NCI-H2107 treated with DMSO at 0.1 percent for 48 hours (cell line): ENCODE measurements at regions not wholly inside any gene's neighbourhood (a gene's known extent, or its start where the extent isn't known, plus 50 kb on each side); places are given as distances from the start of the nearest gene placed in this dataset.
"Not testable (repeated sequence)": the region's sequence is repeated elsewhere in the genome, so short reads cannot be mapped to it uniquely, and the experiment has no call there.

ENCODE experiments used
- DNase-seq: peaks from one replicate; lab custom pipeline; 2025; ENCODE audit not compliant: unreplicated experiment; lab: John Stamatoyannopoulos, UW

DNA sequence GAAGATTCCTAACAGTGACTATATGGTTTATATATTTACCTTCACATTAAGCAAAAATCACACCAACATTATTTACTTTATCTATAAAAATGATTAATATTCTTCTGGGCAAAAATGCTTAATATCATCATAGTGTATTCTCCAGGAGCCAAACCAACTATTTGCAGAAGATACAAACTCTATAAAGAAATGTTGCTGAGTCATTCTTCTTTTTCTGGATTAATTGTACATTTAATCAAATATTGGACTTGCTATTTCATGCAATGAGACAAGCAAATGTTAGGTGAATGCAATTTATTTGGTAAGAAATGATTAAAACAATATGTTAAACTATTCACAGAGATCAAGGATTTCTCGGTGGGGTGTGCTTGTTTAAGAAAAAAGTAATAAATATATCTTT lies 1075.8 kb downstream of the PCDH9 start:
- DNase-seq, result no peak

- no peak for DNase-seq
Measured at GRCh38 chr13:66152596-66152995, 1077.5 kb downstream of the PCDH9 start.

DNA sequence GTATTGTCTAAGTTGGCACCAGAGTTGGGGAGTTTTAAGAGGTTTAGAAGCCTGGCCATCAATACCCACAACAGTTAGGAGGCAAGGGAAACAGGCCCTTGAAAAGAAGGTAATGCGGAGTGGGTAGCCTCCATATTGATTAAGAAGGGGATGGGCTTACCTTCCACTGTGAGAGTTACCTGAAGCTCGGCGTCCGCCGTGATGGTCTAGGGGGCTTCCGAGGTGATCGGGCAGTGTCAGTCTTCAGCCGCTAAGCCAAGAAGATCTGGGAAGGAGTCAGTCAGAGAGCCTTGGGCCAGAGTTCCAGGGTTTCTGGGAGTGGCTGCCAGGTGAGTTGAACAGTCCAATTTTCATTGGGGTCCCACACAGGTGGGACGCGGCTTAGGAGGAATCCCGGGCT lies 1085.8 kb downstream of the PCDH9 start:
- DNase-seq, result not testable (repeated sequence)

DNA sequence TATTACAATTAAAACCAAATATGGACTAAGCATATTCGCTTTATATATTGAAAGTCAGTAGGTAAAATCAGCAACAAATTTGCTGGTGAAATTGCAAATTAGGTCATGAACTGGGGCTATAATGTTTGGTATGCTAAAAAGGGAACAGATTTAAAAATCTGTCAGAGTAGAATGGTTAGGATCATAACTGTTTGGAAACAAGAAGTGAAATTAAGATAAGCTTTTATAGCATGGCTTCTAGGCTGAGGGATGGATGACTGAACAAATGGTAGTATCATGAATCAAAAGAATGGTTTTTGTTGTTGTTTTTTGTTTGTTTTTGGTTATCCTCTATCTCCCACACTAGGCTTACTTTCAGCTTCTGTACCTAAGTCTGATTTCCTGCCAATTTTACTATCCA lies 1090.4 kb downstream of the PCDH9 start:
- DNase-seq, result no peak

GRCh38 chr13:66139250-66139649 lies 1090.9 kb downstream of the PCDH9 start:
- DNase-seq, result no peak

DNA sequence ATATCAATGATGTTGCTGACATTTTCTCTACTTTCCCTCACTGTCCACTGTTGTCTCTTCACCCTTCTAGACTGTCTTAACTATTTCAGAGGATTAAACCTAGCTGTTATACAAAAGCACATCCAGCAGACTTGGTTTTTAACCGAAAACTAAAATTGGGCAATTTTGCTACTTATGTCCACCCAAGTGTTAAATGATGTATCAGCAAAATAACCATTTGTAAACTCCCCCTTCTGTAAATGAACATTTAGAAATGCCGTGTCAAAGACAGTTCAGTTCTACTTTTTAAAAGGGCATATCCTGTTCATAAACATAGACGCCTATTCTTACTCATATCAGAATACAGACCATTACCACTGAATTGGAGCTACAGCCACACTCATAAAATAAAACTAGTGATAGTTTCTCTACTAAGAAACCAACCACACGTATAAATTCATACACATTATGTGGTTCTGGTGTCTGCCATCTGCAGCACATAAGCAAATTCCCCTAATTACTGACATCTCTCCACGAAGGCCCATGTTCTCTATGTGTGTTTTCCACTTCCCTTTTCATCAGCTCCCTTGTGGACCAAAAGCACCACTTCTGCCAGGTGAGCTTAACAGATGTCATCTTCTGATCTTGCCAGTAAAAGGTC lies 1091.8 kb downstream of the PCDH9 start:
- DNase-seq, result no peak

DNA sequence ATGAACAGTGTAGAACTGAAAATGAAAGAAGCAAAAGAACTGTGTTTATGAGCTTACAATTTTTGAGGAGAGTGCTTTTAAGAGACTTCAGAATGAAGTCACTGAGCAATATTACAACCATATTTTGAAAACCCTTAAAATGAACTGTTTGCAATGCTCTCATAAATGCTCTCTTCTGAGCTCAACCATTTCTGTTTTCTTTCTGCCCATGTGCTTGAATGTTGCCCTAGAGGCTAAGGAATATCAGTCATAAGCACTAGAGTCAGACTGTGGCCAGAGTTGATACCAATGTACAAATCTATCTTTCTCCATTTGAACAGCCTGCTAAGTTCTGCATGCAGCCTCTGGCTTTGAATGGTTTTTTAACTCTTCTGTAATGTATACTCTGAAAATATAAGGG lies 1092.8 kb downstream of the PCDH9 start:
- DNase-seq, result no peak

GRCh38 chr13:66128692-66129269 lies 1101.4 kb downstream of the PCDH9 start:
- no peak for DNase-seq

GRCh38 chr13:66128201-66128600 lies 1101.9 kb downstream of the PCDH9 start:
- DNase-seq, result no peak

GRCh38 chr13:66117563-66117962 lies 1112.6 kb downstream of the PCDH9 start:
- DNase-seq, result no peak

DNA sequence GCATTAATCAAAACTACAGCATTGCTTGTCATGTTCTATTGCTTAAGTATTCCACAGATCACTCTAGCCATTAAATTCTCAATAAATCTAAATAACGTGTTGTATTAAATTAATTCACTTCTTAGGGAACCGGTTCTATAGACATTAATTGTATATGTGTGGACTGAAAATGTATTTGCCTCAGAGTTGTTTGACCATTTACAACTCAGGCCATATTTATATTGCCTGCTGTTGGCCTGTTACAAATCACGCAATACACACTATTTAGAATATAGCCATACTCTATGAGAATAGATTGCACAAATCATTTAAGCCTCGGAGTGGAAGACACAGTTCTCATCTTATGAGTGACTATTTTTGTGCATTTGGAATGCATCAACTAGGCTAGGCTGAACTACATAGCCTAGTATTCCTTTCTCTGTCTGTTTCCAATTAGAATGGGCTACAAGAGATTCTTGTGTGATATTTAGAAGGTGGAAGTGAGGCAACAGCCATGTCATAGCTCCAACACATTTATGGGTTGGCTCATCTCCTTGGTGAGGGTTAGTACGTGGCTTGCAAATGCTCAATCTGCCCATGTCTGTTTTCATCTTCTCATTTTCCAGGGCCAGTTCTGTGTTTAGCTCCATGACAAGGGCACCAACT lies 1116.1 kb downstream of the PCDH9 start:
- no peak for DNase-seq

DNA sequence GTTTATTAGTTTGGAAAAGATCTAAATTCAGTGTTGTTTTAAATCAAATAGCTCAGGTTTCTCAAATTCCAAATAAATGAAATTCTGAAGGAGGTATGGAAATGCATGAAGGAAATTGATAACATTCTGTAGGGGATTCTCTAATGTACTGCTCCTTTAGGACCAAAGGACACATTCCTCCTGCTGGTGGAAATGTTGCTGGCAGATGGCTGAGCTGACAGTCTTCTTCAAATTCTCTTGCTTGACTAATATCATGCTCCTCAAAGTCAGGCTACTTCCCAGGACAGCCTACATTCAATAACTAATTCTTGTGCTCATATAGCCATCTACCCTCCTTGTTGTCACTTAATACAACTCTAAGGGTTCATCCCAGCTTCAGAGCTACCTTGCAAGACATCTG lies 1118.5 kb downstream of the PCDH9 start:
- no peak for DNase-seq

- no peak for DNase-seq
Measured at GRCh38 chr13:66106246-66106645, 1123.9 kb downstream of the PCDH9 start.

DNA sequence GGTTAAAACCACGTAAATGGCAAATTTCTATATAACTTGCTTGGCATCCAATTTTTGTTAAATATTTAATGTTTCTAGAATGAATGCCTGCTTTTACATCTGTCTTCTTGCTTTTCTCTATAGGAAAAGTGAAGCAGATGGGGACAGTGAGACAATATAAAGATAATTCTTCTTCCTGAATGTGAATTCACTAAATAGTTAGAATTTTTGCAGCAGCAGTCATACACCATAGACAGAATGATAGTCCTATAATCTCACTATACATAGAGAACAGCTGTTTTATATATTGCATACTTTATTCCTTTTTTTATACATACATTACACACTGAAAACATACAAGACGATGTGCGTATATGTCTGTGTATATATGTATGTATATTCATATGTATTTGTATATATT lies 1127.3 kb downstream of the PCDH9 start:
- DNase-seq, result no peak

GRCh38 chr13:66099825-66100224 lies 1130.3 kb downstream of the PCDH9 start:
- no peak for DNase-seq

- DNase-seq, result no peak
Measured at GRCh38 chr13:66098931-66099628, 1131.1 kb downstream of the PCDH9 start.

GRCh38 chr13:66089711-66090110 lies 1140.4 kb downstream of the PCDH9 start:
- DNase-seq, result no peak

DNA sequence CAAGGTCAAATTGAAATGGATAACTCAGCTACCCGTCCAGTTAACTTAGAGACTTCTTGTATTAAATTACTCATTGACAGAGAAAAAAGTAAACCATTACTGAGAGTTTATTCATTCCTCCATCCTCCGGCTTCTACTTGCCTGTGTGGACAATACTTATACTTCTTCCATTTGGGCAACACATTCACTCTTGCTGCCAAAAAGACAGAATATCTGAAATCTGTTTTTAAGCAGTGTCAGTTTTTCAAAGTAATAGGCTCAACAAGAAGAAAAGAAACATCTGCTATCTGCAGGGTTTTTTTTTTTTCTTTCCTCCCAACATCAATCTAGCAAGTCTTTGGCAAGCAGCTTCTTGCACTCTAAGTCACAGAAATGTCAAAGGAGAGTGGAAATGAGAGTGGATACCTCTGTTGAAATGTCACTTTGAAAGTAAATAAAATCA lies 1142.8 kb downstream of the PCDH9 start:
- no peak for DNase-seq

- no peak for DNase-seq
Measured at GRCh38 chr13:66077132-66077689, 1152.9 kb downstream of the PCDH9 start.

- no peak for DNase-seq
Measured at GRCh38 chr13:66076417-66076816, 1153.7 kb downstream of the PCDH9 start.

GRCh38 chr13:66074018-66074615 lies 1156.0 kb downstream of the PCDH9 start:
- DNase-seq, result no peak
